Psoas muscle (tissue), 7 donors: ENCODE measurements at regions not wholly inside any gene's neighbourhood (a gene's known extent, or its start where the extent isn't known, plus 50 kb on each side); places are given as distances from the start of the nearest gene placed in this dataset.

Experiments used
- ATAC-seq, 4 donors: fragments of 200-7000 bp; cut with Tn5 transposase; one replicate each; pipeline ENCODE4 v1.9.1; 2020; ENCODE audit warnings: moderate library complexity in 3 of 4, mild to moderate bottlenecking in 2 of 4
- DNase-seq, 2 donors: peaks; one replicate each; pipeline ENCODE4 v3.0.0-alpha.2; 2020
- H3K27ac ChIP-seq: fragments of 200-600 bp; one replicate; pipeline ENCODE4 v1.8.0; 2022
- H3K27me3 ChIP-seq, 3 donors: fragments of 200-600 bp in 1 of 3; one replicate each; pipeline versions ENCODE4 v1.6.1 to v1.8.0; 2013 to 2022; ENCODE audit warnings: low read length in 2 of 3, mild to moderate bottlenecking in 2 of 3, moderate library complexity in 1 of 3; ENCODE audit not compliant: insufficient read depth in 3 of 3
- H3K36me3 ChIP-seq, 2 donors: fragments of 200-600 bp in 1 of 2; one replicate each; pipeline versions ENCODE4 v1.6.1 to v1.8.0; 2013 to 2022; ENCODE audit warnings: low read depth in 1 of 2, mild to moderate bottlenecking in 1 of 2, moderate library complexity in 1 of 2; ENCODE audit not compliant: insufficient read depth in 1 of 2
- H3K4me1 ChIP-seq: fragments of 200-600 bp; one replicate; pipeline ENCODE4 v1.8.0; 2022
- H3K4me3 ChIP-seq: fragments of 200-600 bp; one replicate; pipeline ENCODE4 v1.8.0; 2022; ENCODE audit warnings: mild to moderate bottlenecking
- H3K9me3 ChIP-seq: fragments of 200-600 bp; one replicate; pipeline ENCODE4 v1.8.0; 2022
- CTCF ChIP-seq: fragments of 200-600 bp; IDR thresholded peaks from one replicate; pipeline ENCODE4 v1.8.0; 2022; ENCODE audit warnings: antibody characterized with exemption
- WGBS, 3 donors: extraction: QIAGEN DNeasy Blood & Tissue Kit; methylation state at CpG; one replicate each; pipeline versions ENCODE4 v1.1.6 to v1.1.7; 2013; 5-methylcytosine and 5-hydroxymethylcytosine counted together
- intact Hi-C, 2 donors: fragments of 100-400 bp; cut with DNase I; formaldehyde crosslinking; loops; one replicate each; pipeline versions ENCODE4 v1.11.0 to v1.14.2; 2022
- donor health status: healthy with polysubstance abuse.
- donor health status: DM: no; HTN: no; CAD: no; lungs with moderate emphysema.
- donor health status: Bipolar disorder and iron deficiency.
- donor health status: healthy.
- donor health status: DM: yes; HTN: yes; CAD: no.
- donor health status: DM: no; HTN: no; CAD: no.
- donor health status: DM: yes; HTN: yes; CAD: no.

- H3K27me3 ChIP-seq = no peaks in the 10 kb centered on the region
- ATAC-seq = no peak
- WGBS, 3 donors = 95 to 96% (median 96%) methylated on average over 6 of the region's 6 CpGs
- no peak for DNase-seq
- no peak overlapping the region for H3K4me3 ChIP-seq
- H3K4me1 ChIP-seq = no peaks in the 10 kb centered on the region
- H3K36me3 ChIP-seq = no peaks in the 10 kb centered on the region
- H3K9me3 ChIP-seq = no peaks in the 10 kb centered on the region
- intact Hi-C loops = no loop called here
- TF ChIP-seq CTCF = no peak
- no peak overlapping the region for H3K27ac ChIP-seq
Measured at GRCh38 chr2:7967707-7968405, 714.0 kb upstream of the ID2 start.

DNA sequence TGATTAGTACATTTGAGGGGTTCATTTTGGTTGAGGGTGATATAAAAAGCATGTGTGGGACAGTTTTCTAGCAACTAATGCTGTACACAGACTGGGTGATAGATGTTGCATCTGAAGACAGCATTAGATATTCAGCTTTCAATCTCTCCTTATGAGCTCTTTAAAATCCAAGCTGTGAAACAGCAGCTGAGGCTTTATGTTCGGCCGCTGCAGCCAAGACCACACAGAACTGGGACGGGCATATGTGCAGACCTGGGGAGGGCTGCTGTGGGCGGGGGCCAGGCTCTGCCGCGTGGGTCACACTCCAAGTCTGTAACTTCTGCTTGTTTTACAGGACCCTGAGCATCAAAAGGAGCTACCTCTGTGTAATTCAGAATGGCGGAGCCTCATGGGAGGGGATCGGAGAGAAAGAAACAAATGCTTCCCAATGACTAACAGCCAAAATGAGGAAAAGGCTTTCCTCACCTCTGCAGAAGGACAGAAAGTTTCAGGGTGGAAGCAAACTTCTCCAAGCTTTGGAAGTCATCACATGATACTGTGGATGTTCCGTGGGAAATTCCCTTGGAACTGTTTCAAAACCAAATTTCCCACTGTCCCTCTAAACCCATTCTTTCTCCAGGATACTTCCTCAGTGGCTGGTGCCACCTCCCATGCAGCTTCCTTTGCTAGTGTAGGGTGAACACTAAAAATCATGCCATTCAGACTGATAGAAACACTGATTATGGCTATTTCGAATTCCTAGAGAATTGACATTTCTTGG lies 711.9 kb upstream of the ID2 start:
- TF ChIP-seq CTCF = no peak
- ATAC-seq (no peak), DNase-seq (no peak)
- intact Hi-C loops = no loop called here
- Histone ChIP-seq H3K4me3 (no peak overlapping the region), H3K4me1 (no peaks in the 10 kb centered on the region), H3K27me3 (no peaks in the 10 kb centered on the region), H3K36me3 (no peaks in the 10 kb centered on the region), H3K9me3 (no peaks in the 10 kb centered on the region), H3K27ac (no peak overlapping the region)
- WGBS, 3 donors = 38 to 48% (median 39%) methylated on average over 10 of the region's 10 CpGs

- Histone ChIP-seq H3K4me3 (no peak overlapping the region), H3K9me3 (no peaks in the 10 kb centered on the region), H3K36me3 (no peaks in the 10 kb centered on the region), H3K4me1 (no peaks in the 10 kb centered on the region), H3K27me3 (no peaks in the 10 kb centered on the region), H3K27ac (no peak overlapping the region)
- ATAC-seq = no peak
- WGBS, 3 donors = 70 to 82% (median 80%) methylated on average over 2 of the region's 2 CpGs
- DNase-seq = no peak
- intact Hi-C loops = no loop called here
- no peak for TF ChIP-seq CTCF
Measured at GRCh38 chr2:7971248-7971647, 710.6 kb upstream of the ID2 start.

DNA sequence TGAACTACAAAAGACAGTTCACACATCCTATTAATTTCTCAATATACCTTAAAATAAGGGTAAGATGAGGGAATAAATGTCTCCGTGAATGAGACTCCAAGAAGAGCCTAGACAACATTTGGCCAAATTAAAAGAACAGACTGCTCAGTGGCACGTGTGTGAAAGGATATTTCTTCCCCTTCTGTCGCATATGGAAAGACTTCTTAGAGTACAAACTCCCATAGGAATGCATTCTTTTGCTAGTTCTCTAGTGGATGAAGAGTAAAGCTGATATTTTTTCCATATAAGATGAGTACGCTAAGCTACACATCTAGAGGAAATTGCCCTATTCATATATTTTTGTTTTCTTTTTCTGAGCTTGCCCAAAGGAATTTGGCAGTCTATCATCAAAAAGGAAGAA lies 710.0 kb upstream of the ID2 start:
- ATAC-seq (no peak), DNase-seq (no peak)
- Histone ChIP-seq H3K9me3 (no peaks in the 10 kb centered on the region), H3K36me3 (no peaks in the 10 kb centered on the region), H3K4me3 (no peak overlapping the region), H3K4me1 (no peaks in the 10 kb centered on the region), H3K27me3 (no peaks in the 10 kb centered on the region), H3K27ac (no peak overlapping the region)
- intact Hi-C loops = no loop called here
- TF ChIP-seq CTCF = no peak
- 59 to 68% (median 61%) methylated on average over 4 of the region's 4 CpGs for WGBS, 3 donors
